GM21515 (cell line): ENCODE measurements at regions not wholly inside any gene's neighbourhood (a gene's known extent, or its start where the extent isn't known, plus 50 kb on each side); places are given as distances from the start of the nearest gene placed in this dataset.

Source experiments
- ATAC-seq: cut with Tn5 transposase; IDR thresholded peaks from one replicate; pipeline ENCODE4 v1.9.1; 2021; ENCODE audit not compliant: unreplicated experiment

GRCh38 chr1:67582625-67583461, 102.2 kb upstream of the GADD45A start:
- no peak for ATAC-seq

GRCh38 chr1:67583462-67583950, 101.5 kb upstream of the GADD45A start:
- no peak for ATAC-seq

GRCh38 chr1:67584938-67585337, 100.1 kb upstream of the GADD45A start:
- ATAC-seq = no peak

GRCh38 chr1:67586596-67586995, 98.4 kb upstream of the GADD45A start:
- no peak for ATAC-seq

- ATAC-seq = no peak
These were observed 96.7 kb upstream of the GADD45A start for GRCh38 chr1:67588178-67588855.

GRCh38 chr1:67589519-67590233, 95.3 kb upstream of the GADD45A start:
- no peak for ATAC-seq

GRCh38 chr1:67590329-67590728, 94.7 kb upstream of the GADD45A start:
- ATAC-seq = no peak

GRCh38 chr1:67594764-67595163, 90.2 kb upstream of the GADD45A start:
- no peak for ATAC-seq

- ATAC-seq = no peak
These were observed 88.3 kb upstream of the GADD45A start for GRCh38 chr1:67596674-67597073.

- no peak for ATAC-seq
These were observed 87.7 kb upstream of the GADD45A start for GRCh38 chr1:67597336-67597735.

- no peak for ATAC-seq
These were observed 85.9 kb upstream of the GADD45A start for GRCh38 chr1:67599085-67599484.

- ATAC-seq = no peak
These were observed 83.5 kb upstream of the GADD45A start for GRCh38 chr1:67601539-67601938.

- no peak for ATAC-seq
These were observed 83.0 kb upstream of the GADD45A start for GRCh38 chr1:67601955-67602354.

GRCh38 chr1:67604778-67605177, 80.2 kb upstream of the GADD45A start:
- ATAC-seq = no peak

GRCh38 chr1:67605209-67605780, 79.7 kb upstream of the GADD45A start:
- no peak for ATAC-seq

- no peak for ATAC-seq
These were observed 77.7 kb upstream of the GADD45A start for GRCh38 chr1:67607286-67607685.

- no peak for ATAC-seq
These were observed 77.3 kb upstream of the GADD45A start for GRCh38 chr1:67607699-67608098.

- ATAC-seq = peak; percentile 8
These were observed 76.1 kb upstream of the GADD45A start for GRCh38 chr1:67608661-67609576.

- ATAC-seq = peak; percentile 49
These were observed 75.2 kb upstream of the GADD45A start for GRCh38 chr1:67609577-67610341.
